Left lung (tissue), 4 donors: ENCODE measurements at regions not wholly inside any gene's neighbourhood (a gene's known extent, or its start where the extent isn't known, plus 50 kb on each side); places are given as distances from the start of the nearest gene placed in this dataset.

Experiments
- ATAC-seq: fragments of 200-7000 bp; cut with Tn5 transposase; one replicate; pipeline ENCODE4 v1.9.1; 2020; ENCODE audit warnings: moderate library complexity
- DNase-seq, 4 donors: peaks; one replicate each; pipeline ENCODE4 v3.0.0-alpha.2; 2013 to 2020
- H3K27ac ChIP-seq, 2 donors: fragments of 200-600 bp; sonication (generic) in 1 of 2; one replicate each; pipeline versions ENCODE4 v1.5.0 to v1.8.0; 2020 to 2021
- H3K27me3 ChIP-seq, 2 donors: fragments of 200-600 bp; sonication (generic) in 1 of 2; one replicate each; pipeline versions ENCODE4 v1.5.0 to v1.8.0; 2020 to 2021
- H3K36me3 ChIP-seq, 2 donors: fragments of 200-600 bp; sonication (generic) in 1 of 2; one replicate each; pipeline versions ENCODE4 v1.5.0 to v1.8.0; 2020 to 2021
- H3K4me1 ChIP-seq, 2 donors: fragments of 200-600 bp; one replicate each; pipeline ENCODE4 v1.8.0; 2021
- H3K4me3 ChIP-seq, 2 donors: fragments of 200-600 bp; sonication (generic) in 1 of 2; one replicate each; pipeline versions ENCODE4 v1.5.0 to v1.8.0; 2020 to 2021; ENCODE audit warnings: mild to moderate bottlenecking in 1 of 2
- H3K9me3 ChIP-seq, 2 donors: fragments of 200-600 bp; sonication (generic) in 1 of 2; one replicate each; pipeline versions ENCODE4 v1.5.0 to v1.8.0; 2020 to 2021
- CTCF ChIP-seq, 2 donors: fragments of 200-600 bp; sonication (generic) in 1 of 2; IDR thresholded peaks; one replicate each; pipeline versions ENCODE4 v1.5.0 to v1.8.0; 2021; ENCODE audit warnings: antibody characterized with exemption in 2 of 2
- intact Hi-C, 2 donors: fragments of 100-400 bp; cut with DNase I; formaldehyde crosslinking; loops; one replicate each; pipeline versions ENCODE4 v1.11.2 to v1.14.2; 2022
- donor health status: DM: no; HTN: yes; CAD: no.
- donor health status: DM: no; HTN: no; CAD: no.

- DNase-seq (peak in 3 of 4 donors; percentile 39 to 58 (median 58)), ATAC-seq (peak; percentile 98)
- H3K4me1 ChIP-seq = peaks cover 0 to 4% of the 10 kb centered on the region in 2 donors
- H3K4me3 ChIP-seq = no peak overlapping the region
- H3K9me3 ChIP-seq = no peaks in the 10 kb centered on the region
- no peaks in the 10 kb centered on the region for H3K36me3 ChIP-seq
- TF ChIP-seq CTCF (IDR thresholded peaks at IDR 0.05) = peak; percentile 50
- H3K27me3 ChIP-seq = no peaks in the 10 kb centered on the region
- H3K27ac ChIP-seq = no peak overlapping the region
- intact Hi-C loops = no loop called here
Observed at GRCh38 chr13:90867336-90867683, 480.2 kb upstream of the MIR17HG start.

- H3K4me1 ChIP-seq = peaks cover 0 to 4% of the 10 kb centered on the region in 2 donors
- no peak overlapping the region for H3K27ac ChIP-seq
- intact Hi-C loops = no loop called here
- H3K9me3 ChIP-seq = no peaks in the 10 kb centered on the region
- no peaks in the 10 kb centered on the region for H3K27me3 ChIP-seq
- DNase-seq (peak in 1 of 4 donors; percentile 30), ATAC-seq (peak; percentile 34)
- H3K4me3 ChIP-seq = no peak overlapping the region
- TF ChIP-seq CTCF (IDR thresholded peaks at IDR 0.05) = peak; percentile 16 to 49
- no peaks in the 10 kb centered on the region for H3K36me3 ChIP-seq
Observed at GRCh38 chr13:90868321-90868920, 479.1 kb upstream of the MIR17HG start.

GRCh38 chr13:90869580-90869979 lies 477.9 kb upstream of the MIR17HG start:
- TF ChIP-seq CTCF (IDR thresholded peaks at IDR 0.05) = no peak
- no peaks in the 10 kb centered on the region for H3K27me3 ChIP-seq
- intact Hi-C loops = no loop called here
- H3K9me3 ChIP-seq = no peaks in the 10 kb centered on the region
- H3K36me3 ChIP-seq = no peaks in the 10 kb centered on the region
- no peak for DNase-seq
- no peak for ATAC-seq
- H3K4me3 ChIP-seq = no peak overlapping the region
- H3K27ac ChIP-seq = no peak overlapping the region
- peaks cover 0 to 4% of the 10 kb centered on the region in 2 donors for H3K4me1 ChIP-seq

- H3K27ac ChIP-seq = no peak overlapping the region
- H3K36me3 ChIP-seq = no peaks in the 10 kb centered on the region
- H3K9me3 ChIP-seq = no peaks in the 10 kb centered on the region
- intact Hi-C loops = no loop called here
- peaks cover 0 to 1% of the 10 kb centered on the region in 2 donors for H3K4me1 ChIP-seq
- DNase-seq (no peak), ATAC-seq (no peak)
- H3K27me3 ChIP-seq = no peaks in the 10 kb centered on the region
- no peak overlapping the region for H3K4me3 ChIP-seq
- no peak for TF ChIP-seq CTCF (IDR thresholded peaks at IDR 0.05)
Observed at GRCh38 chr13:90872491-90873025, 474.9 kb upstream of the MIR17HG start.

- Histone ChIP-seq H3K4me3 (no peak overlapping the region), H3K27me3 (no peaks in the 10 kb centered on the region), H3K9me3 (no peaks in the 10 kb centered on the region), H3K36me3 (no peaks in the 10 kb centered on the region), H3K27ac (no peak overlapping the region), H3K4me1 (no peaks in the 10 kb centered on the region)
- intact Hi-C loops = no loop called here
- DNase-seq = no peak
- no peak for ATAC-seq
- TF ChIP-seq CTCF (IDR thresholded peaks at IDR 0.05) = no peak
Observed at GRCh38 chr13:90880790-90881189, 466.7 kb upstream of the MIR17HG start.
